ENCODE measurements at regions not wholly inside any gene's neighbourhood (a gene's known extent, or its start where the extent isn't known, plus 50 kb on each side); places are given as distances from the start of the nearest gene placed in this dataset.

- Histone ChIP-seq H3K9me3 (ENCODE audit: control insufficient read depth, insufficient read depth, low read depth, low read length) (no peaks in the 10 kb centered on the region), H3K4me3 (ENCODE audit: low read depth, low read length) (no peak overlapping the region), H3K4me1 (ENCODE audit: control insufficient read depth, insufficient read depth, low read length) (no peaks in the 10 kb centered on the region), H3K36me3 (ENCODE audit: control insufficient read depth in 2 of 2, insufficient read depth in 1 of 2, low read length in 2 of 2) (no peaks in the 10 kb centered on the region), H3K27ac (ENCODE audit: extremely low read depth, low read depth, low read length) (no peak overlapping the region)
- ChIA-PET POLR2A (no interaction called here), CTCF (interaction anchor here (0.6 to 4.3 kb wide), 12 partner anchors 7 to 521 kb away, joined by 3 to 64 read pairs (median 7); no protein-coding TSS in a partner anchor)
- TF ChIP-seq IKZF3 (tag by site-specific recombination; IDR thresholded peaks at IDR 0.05): no peak
- no peak for TF ChIP-seq ZBTB11 (tag by site-specific recombination; conservative IDR thresholded peaks at IDR 0.05; ENCODE audit: low read depth)
- no peak for TF ChIP-seq ZSCAN5A (tag by site-specific recombination; IDR thresholded peaks at IDR 0.05)
- TF ChIP-seq GLIS2 (tag by site-specific recombination; IDR thresholded peaks at IDR 0.05): no peak
- TF ChIP-seq ZNF449 (tag by site-specific recombination; IDR thresholded peaks at IDR 0.05): no peak
- TF ChIP-seq PRDM10 (tag by site-specific recombination; IDR thresholded peaks at IDR 0.05): no peak
- no peak for TF ChIP-seq BCL11B (tag by site-specific recombination; IDR thresholded peaks at IDR 0.05; ENCODE audit: low read depth)
- no peak for TF ChIP-seq ZNF585B (tag by site-specific recombination; IDR thresholded peaks at IDR 0.05)
Measured at GRCh38 chr22:49303781-49304461, 523.8 kb downstream of the BRD1 start.

GRCh38 chr22:49303061-49303735 lies 524.5 kb downstream of the BRD1 start:
- no peaks in the 10 kb centered on the region for H3K36me3 ChIP-seq (ENCODE audit: control insufficient read depth in 2 of 2, insufficient read depth in 1 of 2, low read length in 2 of 2)
- H3K9me3 ChIP-seq (ENCODE audit: control insufficient read depth, insufficient read depth, low read depth, low read length): no peaks in the 10 kb centered on the region
- no peak overlapping the region for H3K27ac ChIP-seq (ENCODE audit: extremely low read depth, low read depth, low read length)
- no peak overlapping the region for H3K4me3 ChIP-seq (ENCODE audit: low read depth, low read length)
- CTCF ChIA-PET: interaction anchor here (0.7 to 2.5 kb wide), 3 partner anchors 58 to 323 kb away, joined by 3 to 15 read pairs (median 4); no protein-coding TSS in a partner anchor
- no peaks in the 10 kb centered on the region for H3K4me1 ChIP-seq (ENCODE audit: control insufficient read depth, insufficient read depth, low read length)
- POLR2A ChIA-PET: no interaction called here
- TF ChIP-seq ZNF391 (tag by site-specific recombination; IDR thresholded peaks at IDR 0.05; ENCODE audit: borderline replicate concordance, low read depth) (no peak), ZBTB44 (tag by site-specific recombination; IDR thresholded peaks at IDR 0.05) (no peak), ZNF626 (tag by site-specific recombination; IDR thresholded peaks at IDR 0.05) (no peak), ZNF211 (tag by site-specific recombination; IDR thresholded peaks at IDR 0.05; ENCODE audit: low read depth) (no peak), ZNF394 (tag by site-specific recombination; IDR thresholded peaks at IDR 0.05; ENCODE audit: borderline replicate concordance) (no peak), ZNF184 (tag by site-specific recombination; IDR thresholded peaks at IDR 0.05) (no peak), HOXA7 (CRISPR knock-in tag; IDR thresholded peaks at IDR 0.05; ENCODE audit: borderline replicate concordance) (no peak), ZNF549 (tag by site-specific recombination; IDR thresholded peaks at IDR 0.05) (no peak), ZNF26 (tag by site-specific recombination; IDR thresholded peaks at IDR 0.05) (no peak), BCL11A (tag by site-specific recombination; IDR thresholded peaks at IDR 0.05; ENCODE audit: low read depth) (no peak), ZNF16 (tag by site-specific recombination; IDR thresholded peaks at IDR 0.05; ENCODE audit: low read depth) (no peak)
